ENCODE measurements at regions not wholly inside any gene's neighbourhood (a gene's known extent, or its start where the extent isn't known, plus 50 kb on each side); places are given as distances from the start of the nearest gene placed in this dataset.

GRCh38 chr2:41698678-41699422 is 349.0 kb upstream of the PKDCC start:
- TF ChIP-seq CTCF (IDR thresholded peaks at IDR 0.05) = peak; percentile 9 to 51 (median 36)
- no peak for FAIRE-seq
- Histone ChIP-seq H3K27ac (no peak overlapping the region), H3K36me3 (no peaks in the 10 kb centered on the region), H3K9me3 (no peaks in the 10 kb centered on the region), H3K4me1 (no peaks in the 10 kb centered on the region), H3K4me3 (no peak overlapping the region), H3K27me3 (no peaks in the 10 kb centered on the region)
- DNase-seq = peak in 2 of 6 donors; percentile 21 to 23
- intact Hi-C loops (cut with DNase I) = loop anchor here in 1 of 3 donors (5.0 kb wide), 1 partner anchor 1787 kb away; no protein-coding TSS in a partner anchor
- WGBS, 2 donors = 31 to 32% methylated on average over 18 of the region's 18 CpGs
- ATAC-seq = peak in 3 of 4 donors; percentile 30 to 49 (median 35)

- no peak overlapping the region for H3K4me3 ChIP-seq
- intact Hi-C loops (cut with DNase I) = no loop called here
- DNase-seq (no peak), ATAC-seq (no peak), FAIRE-seq (no peak)
- H3K4me1 ChIP-seq = no peaks in the 10 kb centered on the region
- H3K36me3 ChIP-seq = no peaks in the 10 kb centered on the region
- WGBS, 2 donors = 74 to 85% methylated on average over 3 of the region's 3 CpGs
- H3K27ac ChIP-seq = no peak overlapping the region
- H3K9me3 ChIP-seq = no peaks in the 10 kb centered on the region
- H3K27me3 ChIP-seq = no peaks in the 10 kb centered on the region
- no peak for TF ChIP-seq CTCF (IDR thresholded peaks at IDR 0.05)
Measured at GRCh38 chr2:41701231-41701630, 346.6 kb upstream of the PKDCC start.

- no peak overlapping the region for H3K4me3 ChIP-seq
- no peak for FAIRE-seq
- peak in 2 of 4 donors; percentile 57 to 62 for ATAC-seq
- intact Hi-C loops (cut with DNase I) = no loop called here
- H3K9me3 ChIP-seq = no peaks in the 10 kb centered on the region
- WGBS, 2 donors = 10 to 11% methylated on average over 2 of the region's 2 CpGs
- TF ChIP-seq CTCF (IDR thresholded peaks at IDR 0.05) = no peak
- no peak for DNase-seq
- no peak overlapping the region for H3K27ac ChIP-seq
- no peaks in the 10 kb centered on the region for H3K36me3 ChIP-seq
- H3K27me3 ChIP-seq = no peaks in the 10 kb centered on the region
- H3K4me1 ChIP-seq = no peaks in the 10 kb centered on the region
Measured at GRCh38 chr2:41703123-41703522, 344.7 kb upstream of the PKDCC start.

GRCh38 chr2:41705634-41706033 is 342.2 kb upstream of the PKDCC start:
- H3K27me3 ChIP-seq = no peaks in the 10 kb centered on the region
- H3K27ac ChIP-seq = no peak overlapping the region
- no peak for TF ChIP-seq CTCF (IDR thresholded peaks at IDR 0.05)
- WGBS, 2 donors = 54 to 56% methylated on average over 4 of the region's 4 CpGs
- H3K36me3 ChIP-seq = no peaks in the 10 kb centered on the region
- FAIRE-seq (no peak), ATAC-seq (no peak), DNase-seq (no peak)
- intact Hi-C loops (cut with DNase I) = no loop called here
- no peaks in the 10 kb centered on the region for H3K4me1 ChIP-seq
- H3K9me3 ChIP-seq = no peaks in the 10 kb centered on the region
- H3K4me3 ChIP-seq = no peak overlapping the region

- H3K36me3 ChIP-seq = no peaks in the 10 kb centered on the region
- DNase-seq (no peak), ATAC-seq (no peak), FAIRE-seq (no peak)
- no peaks in the 10 kb centered on the region for H3K9me3 ChIP-seq
- H3K4me1 ChIP-seq = no peaks in the 10 kb centered on the region
- H3K27me3 ChIP-seq = no peaks in the 10 kb centered on the region
- H3K27ac ChIP-seq = no peak overlapping the region
- intact Hi-C loops (cut with DNase I) = no loop called here
- TF ChIP-seq CTCF (IDR thresholded peaks at IDR 0.05) = no peak
- no peak overlapping the region for H3K4me3 ChIP-seq
- 75 to 77% methylated on average over 2 of the region's 2 CpGs for WGBS, 2 donors
Measured at GRCh38 chr2:41706286-41706685, 341.5 kb upstream of the PKDCC start.

Data from pancreas (tissue), 10 donors.